ENCODE measurements at regions not wholly inside any gene's neighbourhood (a gene's known extent, or its start where the extent isn't known, plus 50 kb on each side); places are given as distances from the start of the nearest gene placed in this dataset.

- Histone ChIP-seq H3K4me1 (ENCODE audit: insufficient read depth, low read length) (no peaks in the 10 kb centered on the region), H4K20me1 (ENCODE audit: insufficient read depth, low read length) (no peaks in the 10 kb centered on the region), H3K27ac (ENCODE audit: low read depth, low read length) (no peak overlapping the region), H3K9me3 (ENCODE audit: low read depth, low read length) (no peaks in the 10 kb centered on the region), H2AFZ (ENCODE audit: low read length) (no peak overlapping the region), H3K4me3 (ENCODE audit: insufficient read depth, low read length) (no peak overlapping the region), H3K36me3 (ENCODE audit: insufficient read depth, low read length) (no peaks in the 10 kb centered on the region), H3K27me3 (ENCODE audit: insufficient read depth, low read length) (peaks cover 5% of the 10 kb centered on the region), H3K4me2 (ENCODE audit: insufficient read depth, low read length) (no peak overlapping the region), H3K79me2 (ENCODE audit: insufficient read depth, low read length) (no peaks in the 10 kb centered on the region)
- TF ChIP-seq CTCF (IDR thresholded peaks at IDR 0.05; ENCODE audit: extremely low read depth, low read depth, low read length), result no peak
- peak; percentile 68 for DNase-seq (ENCODE audit: insufficient read length, low spot score, missing footprints)
These were observed 299.7 kb upstream of the FOXF1 start for GRCh38 chr16:86210403-86211193.

GRCh38 chr16:86211265-86211664 lies 299.1 kb upstream of the FOXF1 start:
- Histone ChIP-seq H3K79me2 (ENCODE audit: insufficient read depth, low read length) (no peaks in the 10 kb centered on the region), H4K20me1 (ENCODE audit: insufficient read depth, low read length) (no peaks in the 10 kb centered on the region), H3K36me3 (ENCODE audit: insufficient read depth, low read length) (no peaks in the 10 kb centered on the region), H3K4me3 (ENCODE audit: insufficient read depth, low read length) (no peak overlapping the region), H3K27me3 (ENCODE audit: insufficient read depth, low read length) (peaks cover 5% of the 10 kb centered on the region), H2AFZ (ENCODE audit: low read length) (no peak overlapping the region), H3K27ac (ENCODE audit: low read depth, low read length) (no peak overlapping the region), H3K9me3 (ENCODE audit: low read depth, low read length) (no peaks in the 10 kb centered on the region), H3K4me1 (ENCODE audit: insufficient read depth, low read length) (no peaks in the 10 kb centered on the region), H3K4me2 (ENCODE audit: insufficient read depth, low read length) (no peak overlapping the region)
- TF ChIP-seq CTCF (IDR thresholded peaks at IDR 0.05; ENCODE audit: extremely low read depth, low read depth, low read length), result no peak
- no peak for DNase-seq (ENCODE audit: insufficient read length, low spot score, missing footprints)

GRCh38 chr16:86211800-86212199 lies 298.5 kb upstream of the FOXF1 start:
- no peak for DNase-seq (ENCODE audit: insufficient read length, low spot score, missing footprints)
- Histone ChIP-seq H3K4me1 (ENCODE audit: insufficient read depth, low read length) (no peaks in the 10 kb centered on the region), H2AFZ (ENCODE audit: low read length) (no peak overlapping the region), H3K4me2 (ENCODE audit: insufficient read depth, low read length) (no peak overlapping the region), H3K27me3 (ENCODE audit: insufficient read depth, low read length) (peaks cover 5% of the 10 kb centered on the region), H4K20me1 (ENCODE audit: insufficient read depth, low read length) (no peaks in the 10 kb centered on the region), H3K36me3 (ENCODE audit: insufficient read depth, low read length) (no peaks in the 10 kb centered on the region), H3K9me3 (ENCODE audit: low read depth, low read length) (no peaks in the 10 kb centered on the region), H3K27ac (ENCODE audit: low read depth, low read length) (no peak overlapping the region), H3K4me3 (ENCODE audit: insufficient read depth, low read length) (no peak overlapping the region), H3K79me2 (ENCODE audit: insufficient read depth, low read length) (no peaks in the 10 kb centered on the region)
- TF ChIP-seq CTCF (IDR thresholded peaks at IDR 0.05; ENCODE audit: extremely low read depth, low read depth, low read length), result no peak

GRCh38 chr16:86212706-86213436 lies 297.5 kb upstream of the FOXF1 start:
- no peaks in the 10 kb centered on the region for H3K4me1 ChIP-seq (ENCODE audit: insufficient read depth, low read length)
- no peak for TF ChIP-seq CTCF (IDR thresholded peaks at IDR 0.05; ENCODE audit: extremely low read depth, low read depth, low read length)
- DNase-seq (ENCODE audit: insufficient read length, low spot score, missing footprints), result no peak
- H3K27me3 ChIP-seq (ENCODE audit: insufficient read depth, low read length), result peaks cover 5% of the 10 kb centered on the region
- H3K27ac ChIP-seq (ENCODE audit: low read depth, low read length), result no peak overlapping the region
- H2AFZ ChIP-seq (ENCODE audit: low read length), result no peak overlapping the region
- H3K4me2 ChIP-seq (ENCODE audit: insufficient read depth, low read length), result no peak overlapping the region
- no peaks in the 10 kb centered on the region for H3K36me3 ChIP-seq (ENCODE audit: insufficient read depth, low read length)
- H3K4me3 ChIP-seq (ENCODE audit: insufficient read depth, low read length), result no peak overlapping the region
- no peaks in the 10 kb centered on the region for H3K9me3 ChIP-seq (ENCODE audit: low read depth, low read length)
- H4K20me1 ChIP-seq (ENCODE audit: insufficient read depth, low read length), result no peaks in the 10 kb centered on the region
- no peaks in the 10 kb centered on the region for H3K79me2 ChIP-seq (ENCODE audit: insufficient read depth, low read length)
